Nephron progenitor cell (in vitro differentiated cells): ENCODE measurements at regions not wholly inside any gene's neighbourhood (a gene's known extent, or its start where the extent isn't known, plus 50 kb on each side); places are given as distances from the start of the nearest gene placed in this dataset.
A peak's percentile ranks its signal among the peaks of the same experiment; 100 is the strongest.

Experiments
- DNase-seq: peaks from one replicate; pipeline ENCODE4 v3.0.0; 2021
- H3K27ac Mint-ChIP-seq: 2 replicates; pipeline ENCODE4 v1.8.0; 2021; ENCODE audit warnings: mild to moderate bottlenecking, moderate library complexity, mixed read lengths
- H3K27me3 Mint-ChIP-seq: 2 replicates; pipeline ENCODE4 v1.8.0; 2021; ENCODE audit warnings: mild to moderate bottlenecking, low read depth, mixed read lengths; ENCODE audit not compliant: poor library complexity
- H3K36me3 Mint-ChIP-seq: 2 replicates; pipeline ENCODE4 v1.8.0; 2021; ENCODE audit warnings: low read depth, mixed read lengths
- H3K4me1 Mint-ChIP-seq: 2 replicates; pipeline ENCODE4 v1.8.0; 2021; ENCODE audit warnings: mixed read lengths
- H3K4me3 Mint-ChIP-seq: 2 replicates; pipeline ENCODE4 v1.8.0; 2021; ENCODE audit warnings: mild to moderate bottlenecking, moderate library complexity, mixed read lengths
- H3K9me3 Mint-ChIP-seq: 2 replicates; pipeline ENCODE4 v1.8.0; 2021; ENCODE audit warnings: mild to moderate bottlenecking, moderate library complexity, mixed read lengths
- TF ChIP-seq, protein P1 (sequence below): fragments of 200-600 bp; sonication (generic); IDR thresholded peaks from 2 replicates; pipeline ENCODE4 v1.5.0; 2021; ENCODE audit warnings: antibody characterized with exemption

DNA sequence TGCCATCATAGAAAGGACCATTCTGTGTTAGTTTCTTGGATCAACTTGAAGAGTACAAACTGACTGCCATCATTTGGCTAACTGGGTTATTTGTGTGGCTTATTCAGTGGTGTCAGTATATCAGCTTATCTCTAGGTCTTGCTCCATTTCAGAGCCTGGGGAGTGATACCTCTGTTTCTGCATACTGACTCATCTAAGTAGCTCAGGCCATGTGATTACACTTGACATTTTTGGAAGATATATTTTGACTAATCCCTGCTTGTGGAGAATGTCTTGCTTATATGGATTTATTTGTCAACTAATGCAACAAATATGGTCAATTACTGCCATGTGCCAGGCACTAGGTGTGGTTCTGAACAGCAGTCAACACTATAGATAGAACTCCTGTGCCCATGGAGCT, 311.7 kb downstream of the YTHDC2 start:
- Mint-ChIP-seq H3K4me1 (no peaks in the 10 kb centered on the region), H3K36me3 (no peaks in the 10 kb centered on the region), H3K4me3 (no peak overlapping the region), H3K9me3 (no peaks in the 10 kb centered on the region), H3K27me3 (no peaks in the 10 kb centered on the region), H3K27ac (no peak overlapping the region)
- TF ChIP-seq, protein P1, sequence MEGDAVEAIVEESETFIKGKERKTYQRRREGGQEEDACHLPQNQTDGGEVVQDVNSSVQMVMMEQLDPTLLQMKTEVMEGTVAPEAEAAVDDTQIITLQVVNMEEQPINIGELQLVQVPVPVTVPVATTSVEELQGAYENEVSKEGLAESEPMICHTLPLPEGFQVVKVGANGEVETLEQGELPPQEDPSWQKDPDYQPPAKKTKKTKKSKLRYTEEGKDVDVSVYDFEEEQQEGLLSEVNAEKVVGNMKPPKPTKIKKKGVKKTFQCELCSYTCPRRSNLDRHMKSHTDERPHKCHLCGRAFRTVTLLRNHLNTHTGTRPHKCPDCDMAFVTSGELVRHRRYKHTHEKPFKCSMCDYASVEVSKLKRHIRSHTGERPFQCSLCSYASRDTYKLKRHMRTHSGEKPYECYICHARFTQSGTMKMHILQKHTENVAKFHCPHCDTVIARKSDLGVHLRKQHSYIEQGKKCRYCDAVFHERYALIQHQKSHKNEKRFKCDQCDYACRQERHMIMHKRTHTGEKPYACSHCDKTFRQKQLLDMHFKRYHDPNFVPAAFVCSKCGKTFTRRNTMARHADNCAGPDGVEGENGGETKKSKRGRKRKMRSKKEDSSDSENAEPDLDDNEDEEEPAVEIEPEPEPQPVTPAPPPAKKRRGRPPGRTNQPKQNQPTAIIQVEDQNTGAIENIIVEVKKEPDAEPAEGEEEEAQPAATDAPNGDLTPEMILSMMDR, result no peak
- no peak for DNase-seq

DNA sequence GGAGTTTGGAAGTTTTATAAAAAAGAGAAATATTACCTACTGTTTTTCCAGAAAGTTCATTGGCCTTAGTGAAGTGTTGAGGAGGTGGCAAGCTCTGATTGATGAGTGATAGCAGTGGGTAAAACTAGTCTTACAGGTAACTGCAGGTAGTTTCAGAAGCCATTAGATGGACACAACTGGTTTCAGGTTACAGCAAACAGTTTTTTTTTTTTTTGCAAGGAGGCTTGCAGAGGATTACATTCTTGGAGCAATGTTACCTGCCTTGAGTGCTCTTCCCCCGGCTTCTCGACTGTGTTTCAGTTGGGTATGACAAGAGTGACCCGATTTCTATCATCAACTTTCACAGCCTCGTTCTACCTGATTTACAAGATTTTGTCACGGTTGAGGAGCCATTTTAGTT, 333.4 kb downstream of the YTHDC2 start:
- no peak for DNase-seq
- Mint-ChIP-seq H3K4me3 (no peak overlapping the region), H3K36me3 (no peaks in the 10 kb centered on the region), H3K27ac (no peak overlapping the region), H3K27me3 (no peaks in the 10 kb centered on the region), H3K9me3 (no peaks in the 10 kb centered on the region), H3K4me1 (peaks cover 7% of the 10 kb centered on the region)
- TF ChIP-seq, protein P1, result no peak

DNA sequence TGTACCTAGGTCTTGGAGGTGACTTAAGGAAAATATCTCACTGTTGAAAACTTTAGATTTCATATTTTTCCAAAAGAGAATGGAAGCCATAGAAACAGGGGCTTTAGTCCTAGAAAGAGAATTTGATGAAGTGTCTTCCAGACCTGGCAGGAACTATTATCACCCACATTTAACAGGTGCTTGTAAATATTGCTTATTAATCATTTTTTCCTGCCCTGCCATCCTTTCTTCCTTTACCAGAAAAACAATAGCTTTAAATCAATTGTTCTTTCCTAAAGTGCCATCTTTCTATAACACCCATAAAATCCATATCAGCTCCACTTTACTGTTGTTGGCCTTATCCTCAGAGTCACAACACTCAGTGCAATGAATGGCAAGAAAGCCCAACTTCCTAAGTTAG, 350.9 kb downstream of the YTHDC2 start:
- H3K27me3 Mint-ChIP-seq, result peaks cover 2% of the 10 kb centered on the region
- no peak overlapping the region for H3K4me3 Mint-ChIP-seq
- peaks cover 6% of the 10 kb centered on the region for H3K9me3 Mint-ChIP-seq
- TF ChIP-seq, protein P1, result no peak
- H3K4me1 Mint-ChIP-seq, result no peaks in the 10 kb centered on the region
- no peaks in the 10 kb centered on the region for H3K36me3 Mint-ChIP-seq
- H3K27ac Mint-ChIP-seq, result no peak overlapping the region
- DNase-seq, result no peak

DNA sequence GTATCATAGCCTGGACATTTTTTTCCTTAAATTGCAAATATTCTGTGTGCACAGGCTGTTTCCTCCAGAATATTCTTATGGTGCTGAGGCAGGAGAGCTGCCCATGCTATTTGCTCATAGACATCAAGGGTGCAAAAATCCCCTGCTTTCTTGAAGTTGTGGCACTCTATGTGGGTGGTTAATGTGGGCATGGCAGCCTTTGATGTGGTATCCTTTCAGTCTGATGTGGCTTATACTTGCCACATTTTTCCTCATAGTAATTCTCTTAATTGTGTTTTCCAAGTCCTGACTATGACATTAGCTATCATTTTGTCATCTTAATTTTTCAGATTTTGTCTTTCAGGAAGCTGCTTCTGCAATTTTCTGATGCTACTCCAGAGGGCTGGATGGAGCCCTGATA, 353.3 kb downstream of the YTHDC2 start:
- TF ChIP-seq, protein P1, result no peak
- Mint-ChIP-seq H3K27ac (no peak overlapping the region), H3K4me3 (no peak overlapping the region), H3K4me1 (peaks cover 7% of the 10 kb centered on the region), H3K36me3 (no peaks in the 10 kb centered on the region), H3K9me3 (peaks cover 6% of the 10 kb centered on the region), H3K27me3 (no peaks in the 10 kb centered on the region)
- no peak for DNase-seq

DNA sequence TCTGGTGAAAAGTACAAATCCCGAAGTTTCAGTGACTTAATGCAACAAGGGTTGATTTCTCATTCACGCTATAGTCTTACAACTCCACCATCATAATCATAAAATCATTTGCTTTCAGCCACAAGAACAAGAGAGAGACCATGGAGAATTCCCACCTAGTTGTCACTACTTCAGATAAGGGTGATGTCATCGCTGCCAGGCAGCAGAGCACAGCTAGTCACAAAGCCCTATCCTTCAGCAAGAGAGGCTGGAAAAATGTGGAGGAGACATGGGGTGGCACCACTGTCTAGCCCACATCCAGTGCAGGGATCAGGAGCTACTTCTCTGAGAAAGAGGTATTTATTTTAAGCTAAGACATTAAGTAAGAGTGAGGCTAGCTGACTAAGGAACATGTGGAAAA, 356.1 kb downstream of the YTHDC2 start:
- TF ChIP-seq, protein P1, result no peak
- H3K9me3 Mint-ChIP-seq, result peaks cover 6% of the 10 kb centered on the region

DNA sequence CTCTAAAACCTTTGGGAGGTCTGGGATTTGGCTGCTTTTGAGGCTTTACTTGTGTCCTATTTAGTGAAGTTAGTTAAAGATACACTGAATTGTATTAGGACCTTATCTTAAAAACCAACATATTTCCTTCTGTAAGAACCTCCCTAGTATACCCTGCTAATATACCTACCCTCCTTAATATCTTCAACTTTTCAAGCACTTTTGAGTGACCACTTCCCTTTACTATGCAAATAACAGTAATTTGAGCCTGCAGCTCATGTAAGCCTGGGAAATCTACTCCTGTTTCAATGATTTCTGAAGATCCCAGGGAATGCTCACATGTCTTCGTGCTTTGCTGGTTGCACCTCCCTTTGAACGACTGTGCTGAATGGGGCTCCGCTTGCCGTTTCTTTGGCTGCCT, 358.5 kb downstream of the YTHDC2 start:
- Mint-ChIP-seq H3K36me3 (no peaks in the 10 kb centered on the region), H3K27ac (no peak overlapping the region), H3K9me3 (peaks cover 6% of the 10 kb centered on the region), H3K27me3 (no peaks in the 10 kb centered on the region), H3K4me3 (no peak overlapping the region), H3K4me1 (peaks cover 16% of the 10 kb centered on the region)
- DNase-seq, result no peak
- TF ChIP-seq, protein P1, result no peak

More for the DNA sequence above, 356.1 kb downstream of the YTHDC2 start:
- no peak overlapping the region for H3K4me3 Mint-ChIP-seq
- H3K27me3 Mint-ChIP-seq, result no peaks in the 10 kb centered on the region
- H3K27ac Mint-ChIP-seq, result peak overlapping the region; percentile 4
- H3K36me3 Mint-ChIP-seq, result no peaks in the 10 kb centered on the region
- peaks cover 16% of the 10 kb centered on the region for H3K4me1 Mint-ChIP-seq
- no peak for DNase-seq
